Fibroblast of skin of right quadriceps (primary cell): ENCODE measurements at regions not wholly inside any gene's neighbourhood (a gene's known extent, or its start where the extent isn't known, plus 50 kb on each side); places are given as distances from the start of the nearest gene placed in this dataset.
"Not testable (repeated sequence)": the region's sequence is repeated elsewhere in the genome, so short reads cannot be mapped to it uniquely, and the experiment has no call there.

Experiments
- DNase-seq: peaks from one replicate; pipeline ENCODE4 v3.0.0-alpha.2; 2013

- no peak for DNase-seq
Measured at GRCh38 chr3:164741869-164742268, 336.4 kb downstream of the SI start.

GRCh38 chr3:164737174-164737573, 341.1 kb downstream of the SI start:
- DNase-seq, result no peak

- no peak for DNase-seq
Measured at GRCh38 chr3:164732166-164732565, 346.1 kb downstream of the SI start.

- DNase-seq, result no peak
Measured at GRCh38 chr3:164730815-164731360, 347.4 kb downstream of the SI start.

- DNase-seq, result no peak
Measured at GRCh38 chr3:164723396-164723795, 354.9 kb downstream of the SI start.

- not testable (repeated sequence) for DNase-seq
Measured at GRCh38 chr3:164702808-164703207, 375.5 kb downstream of the SI start.

- DNase-seq, result no peak
Measured at GRCh38 chr3:164687902-164688301, 390.4 kb downstream of the SI start.

- DNase-seq, result no peak
Measured at GRCh38 chr3:164687211-164687610, 391.1 kb downstream of the SI start.

- DNase-seq, result no peak
Measured at GRCh38 chr3:164683489-164683888, 394.8 kb downstream of the SI start.

GRCh38 chr3:164679245-164679644, 399.1 kb downstream of the SI start:
- no peak for DNase-seq

GRCh38 chr3:164677317-164677716, 401.0 kb downstream of the SI start:
- DNase-seq, result no peak

- DNase-seq, result no peak
Measured at GRCh38 chr3:164673738-164674137, 404.6 kb downstream of the SI start.

- no peak for DNase-seq
Measured at GRCh38 chr3:164658125-164658524, 420.2 kb downstream of the SI start.

GRCh38 chr3:164657631-164658030, 420.7 kb downstream of the SI start:
- DNase-seq, result no peak

GRCh38 chr3:164655462-164655861, 422.8 kb downstream of the SI start:
- no peak for DNase-seq

- peak; percentile 14 for DNase-seq
Measured at GRCh38 chr3:164641071-164641470, 437.2 kb downstream of the SI start.

GRCh38 chr3:164640591-164640990, 437.7 kb downstream of the SI start:
- DNase-seq, result no peak

GRCh38 chr3:164620956-164621355, 457.3 kb downstream of the SI start:
- no peak for DNase-seq

- DNase-seq, result no peak
Measured at GRCh38 chr3:164620423-164620822, 457.9 kb downstream of the SI start.

- DNase-seq, result no peak
Measured at GRCh38 chr3:164612751-164613150, 465.5 kb downstream of the SI start.

- no peak for DNase-seq
Measured at GRCh38 chr3:164608554-164609276, 469.6 kb downstream of the SI start.

GRCh38 chr3:164604687-164605086, 473.6 kb downstream of the SI start:
- DNase-seq, result no peak

GRCh38 chr3:164577667-164578210, 500.6 kb downstream of the SI start:
- DNase-seq, result no peak

- no peak for DNase-seq
Measured at GRCh38 chr3:164572436-164572835, 505.9 kb downstream of the SI start.

- DNase-seq, result no peak
Measured at GRCh38 chr3:164550857-164551256, 527.4 kb downstream of the SI start.
